Right atrium auricular region (tissue), 2 donors: ENCODE measurements at regions not wholly inside any gene's neighbourhood (a gene's known extent, or its start where the extent isn't known, plus 50 kb on each side); places are given as distances from the start of the nearest gene placed in this dataset.

Experiments used
- DNase-seq: peaks from one replicate; pipeline ENCODE4 v3.0.0-alpha.2; 2019; ENCODE audit warnings: low spot score
- H3K27ac ChIP-seq, 2 donors: fragments of 200-600 bp; sonication (generic); 1 replicate in 1 of 2; 2 replicates in 1 of 2; pipeline ENCODE4 v1.5.1; 2016 to 2019
- H3K27me3 ChIP-seq, 2 donors: fragments of 200-600 bp; sonication (generic); one replicate each; pipeline versions ENCODE4 v1.5.1 to v1.6.0; 2017 to 2019
- H3K36me3 ChIP-seq: fragments of 200-600 bp; sonication (generic); one replicate; pipeline ENCODE4 v1.5.1; 2016
- H3K4me1 ChIP-seq, 2 donors: fragments of 200-600 bp; sonication (generic); one replicate each; pipeline versions ENCODE4 v1.5.1 to v1.6.0; 2017 to 2019
- H3K4me3 ChIP-seq, 2 donors: fragments of 200-600 bp; sonication (generic); 1 replicate in 1 of 2; 2 replicates in 1 of 2; pipeline ENCODE4 v1.5.1; 2017 to 2019; ENCODE audit warnings: mild to moderate bottlenecking in 1 of 2, moderate library complexity in 1 of 2
- H3K9me3 ChIP-seq, 2 donors: fragments of 200-600 bp; sonication (generic); one replicate each; pipeline ENCODE4 v1.5.1; 2019
- CTCF ChIP-seq, 2 donors: fragments of 200-600 bp; sonication (generic); IDR thresholded peaks; one replicate each; pipeline ENCODE4 v1.5.1; 2019; ENCODE audit warnings: antibody characterized with exemption in 2 of 2

- no peaks in the 10 kb centered on the region for H3K36me3 ChIP-seq
- H3K27ac ChIP-seq = no peak overlapping the region
- no peaks in the 10 kb centered on the region for H3K4me1 ChIP-seq
- DNase-seq = no peak
- no peaks in the 10 kb centered on the region for H3K27me3 ChIP-seq
- no peak overlapping the region for H3K4me3 ChIP-seq
- TF ChIP-seq CTCF (IDR thresholded peaks at IDR 0.05) = no peak
- no peaks in the 10 kb centered on the region for H3K9me3 ChIP-seq
These were observed 1317.0 kb downstream of the STIM2 start for GRCh38 chr4:28177641-28178040.

GRCh38 chr4:28179126-28179525 is 1318.5 kb downstream of the STIM2 start:
- no peak overlapping the region for H3K4me3 ChIP-seq

GRCh38 chr4:28209371-28209924 is 1348.8 kb downstream of the STIM2 start:
- no peak for DNase-seq
- Histone ChIP-seq H3K9me3 (no peaks in the 10 kb centered on the region), H3K27ac (no peak overlapping the region), H3K4me1 (no peaks in the 10 kb centered on the region), H3K27me3 (no peaks in the 10 kb centered on the region), H3K36me3 (no peaks in the 10 kb centered on the region), H3K4me3 (no peak overlapping the region)
- TF ChIP-seq CTCF (IDR thresholded peaks at IDR 0.05) = no peak

More at GRCh38 chr4:28179126-28179525, 1318.5 kb downstream of the STIM2 start:
- Histone ChIP-seq H3K36me3 (no peaks in the 10 kb centered on the region), H3K27me3 (no peaks in the 10 kb centered on the region), H3K27ac (no peak overlapping the region), H3K9me3 (no peaks in the 10 kb centered on the region), H3K4me1 (no peaks in the 10 kb centered on the region)
- TF ChIP-seq CTCF (IDR thresholded peaks at IDR 0.05) = no peak
- DNase-seq = no peak

- Histone ChIP-seq H3K4me3 (no peak overlapping the region), H3K4me1 (no peaks in the 10 kb centered on the region), H3K36me3 (no peaks in the 10 kb centered on the region), H3K27me3 (no peaks in the 10 kb centered on the region), H3K9me3 (no peaks in the 10 kb centered on the region), H3K27ac (no peak overlapping the region)
- no peak for TF ChIP-seq CTCF (IDR thresholded peaks at IDR 0.05)
- DNase-seq = no peak
These were observed 1351.2 kb downstream of the STIM2 start for GRCh38 chr4:28211676-28212470.

- TF ChIP-seq CTCF (IDR thresholded peaks at IDR 0.05) = no peak
- DNase-seq = no peak
- Histone ChIP-seq H3K9me3 (no peaks in the 10 kb centered on the region), H3K4me1 (no peaks in the 10 kb centered on the region), H3K27ac (no peak overlapping the region), H3K27me3 (no peaks in the 10 kb centered on the region), H3K36me3 (no peaks in the 10 kb centered on the region), H3K4me3 (no peak overlapping the region)
These were observed 1360.9 kb downstream of the STIM2 start for GRCh38 chr4:28221536-28221935.
